OCI-LY7 (cell line): ENCODE measurements at regions not wholly inside any gene's neighbourhood (a gene's known extent, or its start where the extent isn't known, plus 50 kb on each side); places are given as distances from the start of the nearest gene placed in this dataset.

Experiments used
- BruUV-seq: library from RNA; stranded (reverse); fragments of 400-500 nt; replicated peaks from 2 replicates; lab custom pipeline; 2021; lab: Mats Ljungman, UMichigan
- CTCF ChIA-PET: fragments of 300-600 bp; sonication (Branson Sonifier 250); formaldehyde crosslinking; loops from one replicate; lab custom pipeline; 2022; ENCODE audit warnings: antibody characterized with exemption; ENCODE audit not compliant: unreplicated experiment; lab: Charles Lee
- POLR2A ChIA-PET: fragments of 300-600 bp; sonication (Branson Sonifier 250); formaldehyde crosslinking; loops from one replicate; lab custom pipeline; 2022; ENCODE audit warnings: antibody characterized with exemption; lab: Charles Lee
- DNase-seq: peaks from one replicate; pipeline ENCODE4 v3.0.0-alpha.2; 2015; ENCODE audit warnings: low spot score
- H2AFZ ChIP-seq: fragments of 200-600 bp; sonication (generic), shearing (Covaris generic); 2 replicates; pipeline ENCODE4 v1.6.1; 2014; ENCODE audit warnings: mild to moderate bottlenecking, antibody characterized with exemption, low read length, moderate library complexity
- H3K27ac ChIP-seq: fragments of 200-600 bp; sonication (generic); 2 replicates; pipeline ENCODE4 v1.5.1; 2014; ENCODE audit warnings: mixed run types, low read depth, mild to moderate bottlenecking, moderate library complexity, low read length, inconsistent platforms; ENCODE audit not compliant: poor library complexity, severe bottlenecking
- H3K36me3 ChIP-seq: fragments of 200-600 bp; sonication (generic); 2 replicates; pipeline ENCODE4 v1.6.1; 2014; ENCODE audit warnings: mild to moderate bottlenecking, antibody characterized with exemption, low read length, moderate library complexity, mixed read lengths; ENCODE audit not compliant: insufficient read depth
- H3K4me1 ChIP-seq: fragments of 200-600 bp; sonication (generic); 2 replicates; pipeline ENCODE4 v1.5.1; 2014; ENCODE audit warnings: mild to moderate bottlenecking, low read length; ENCODE audit not compliant: insufficient read depth, poor library complexity, severe bottlenecking
- H3K4me2 ChIP-seq: fragments of 200-600 bp; sonication (generic); 2 replicates; pipeline ENCODE4 v1.6.1; 2014; ENCODE audit warnings: mild to moderate bottlenecking, low read length
- H3K4me3 ChIP-seq: fragments of 200-600 bp; sonication (generic); 2 replicates; pipeline ENCODE4 v1.5.1; 2014; ENCODE audit warnings: mild to moderate bottlenecking, low read depth, low read length; ENCODE audit not compliant: poor library complexity, severe bottlenecking
- H3K79me2 ChIP-seq: fragments of 200-600 bp; sonication (generic); 2 replicates; pipeline ENCODE4 v1.6.1; 2016; ENCODE audit warnings: low read depth, mild to moderate bottlenecking, low read length, moderate library complexity, mixed read lengths; ENCODE audit not compliant: insufficient read depth
- H3K9me2 ChIP-seq: fragments of 200-600 bp; sonication (generic); 2 replicates; pipeline ENCODE4 v1.6.1; 2016; ENCODE audit warnings: mild to moderate bottlenecking, low read length, mixed read lengths; ENCODE audit not compliant: insufficient read depth
- H3K9me3 ChIP-seq: fragments of 200-600 bp; sonication (generic); 2 replicates; pipeline ENCODE4 v1.6.1; 2014; ENCODE audit warnings: mild to moderate bottlenecking, mixed run types, low read length, mixed read lengths
- H4K20me1 ChIP-seq: fragments of 200-600 bp; sonication (generic); 2 replicates; pipeline ENCODE4 v1.6.1; 2014; ENCODE audit warnings: mild to moderate bottlenecking, antibody characterized with exemption, low read length, moderate library complexity, mixed read lengths; ENCODE audit not compliant: insufficient read depth
- CTCF ChIP-seq: fragments of 200-600 bp; sonication (generic); conservative IDR thresholded peaks from 2 replicates; pipeline ENCODE4 v1.5.1; 2014; ENCODE audit warnings: mild to moderate bottlenecking, antibody characterized with exemption, low read length, moderate library complexity, mixed read lengths
- EZH2phosphoT487 ChIP-seq: fragments of 200-600 bp; sonication (generic); IDR thresholded peaks from 2 replicates; pipeline ENCODE4 v1.6.1; 2018; ENCODE audit warnings: low read depth, borderline replicate concordance, mild to moderate bottlenecking, mixed run types, antibody characterized with exemption, low read length, moderate library complexity, mixed read lengths
- intact Hi-C: fragments of 100-400 bp; cut with micrococcal nuclease; formaldehyde crosslinking; loops from one replicate; pipeline ENCODE4 v1.10.0; 2022; ENCODE audit not compliant: unreplicated experiment

- DNase-seq = no peak
- ChIA-PET POLR2A (no interaction called here), CTCF (no interaction called here)
- no peaks in the 10 kb centered on the region for H3K79me2 ChIP-seq
- H3K4me1 ChIP-seq = no peaks in the 10 kb centered on the region
- no peak for TF ChIP-seq CTCF
- no peak for TF ChIP-seq EZH2phosphoT487
- no TSS peak for BruUV-seq
- H3K27ac ChIP-seq = no peak overlapping the region
- no peaks in the 10 kb centered on the region for H3K9me3 ChIP-seq
- H3K4me3 ChIP-seq = no peak overlapping the region
- no peak overlapping the region for H3K4me2 ChIP-seq
- no peaks in the 10 kb centered on the region for H3K9me2 ChIP-seq
- intact Hi-C loops = no loop called here
- H4K20me1 ChIP-seq = no peaks in the 10 kb centered on the region
- H3K36me3 ChIP-seq = no peaks in the 10 kb centered on the region
- no peak overlapping the region for H2AFZ ChIP-seq
Observed at GRCh38 chr16:48810436-48810802, 200.4 kb upstream of the N4BP1 start.

DNA sequence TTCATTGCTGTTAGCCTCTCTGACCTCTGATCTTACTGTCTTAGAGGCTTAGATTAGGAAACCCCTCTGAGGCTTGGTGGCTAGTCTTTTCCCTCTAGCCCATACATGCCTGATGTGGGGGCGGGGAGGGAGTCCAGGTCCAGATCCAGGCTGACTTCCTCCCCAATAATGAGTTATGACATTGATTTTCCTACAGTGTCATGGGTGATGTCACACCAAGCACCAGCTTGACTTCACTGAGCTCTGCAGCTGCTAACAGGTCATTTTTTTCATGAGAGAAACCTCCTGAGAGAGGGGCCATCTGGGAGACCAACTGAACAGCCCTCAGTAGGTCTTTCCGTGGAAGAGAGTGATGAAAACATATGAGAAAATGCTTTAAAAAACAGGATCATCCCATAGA is 180.2 kb upstream of the N4BP1 start:
- no peaks in the 10 kb centered on the region for H4K20me1 ChIP-seq
- DNase-seq = no peak
- H3K36me3 ChIP-seq = no peaks in the 10 kb centered on the region
- no peaks in the 10 kb centered on the region for H3K9me3 ChIP-seq
- H3K4me1 ChIP-seq = no peaks in the 10 kb centered on the region
- no peak overlapping the region for H3K4me3 ChIP-seq
- ChIA-PET POLR2A (no interaction called here), CTCF (no interaction called here)
- H3K9me2 ChIP-seq = no peaks in the 10 kb centered on the region
- BruUV-seq = no TSS peak
- intact Hi-C loops = no loop called here
- H3K4me2 ChIP-seq = no peak overlapping the region
- TF ChIP-seq EZH2phosphoT487 (no peak), CTCF (no peak)
- no peak overlapping the region for H2AFZ ChIP-seq
- H3K27ac ChIP-seq = no peak overlapping the region
- no peaks in the 10 kb centered on the region for H3K79me2 ChIP-seq

DNA sequence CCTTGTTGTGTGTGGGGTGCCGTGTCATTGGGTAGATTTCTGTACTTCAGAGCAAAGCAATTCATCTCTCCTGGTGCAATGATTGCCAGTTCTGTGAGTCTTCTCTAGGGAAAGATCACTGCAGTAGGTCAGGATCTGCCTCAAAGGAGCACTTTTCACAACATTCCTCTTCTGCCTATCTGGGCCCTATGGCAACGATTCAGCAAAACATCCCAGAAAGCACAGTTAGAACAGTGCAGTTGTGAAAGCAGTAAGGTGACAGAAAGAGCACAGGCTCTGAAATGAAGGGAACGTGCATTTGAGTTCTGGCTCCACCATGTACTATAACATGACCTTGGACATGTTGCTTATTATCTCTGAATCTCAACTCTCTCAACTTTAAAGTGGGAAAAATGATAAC is 178.5 kb upstream of the N4BP1 start:
- Histone ChIP-seq H3K4me1 (no peaks in the 10 kb centered on the region), H4K20me1 (no peaks in the 10 kb centered on the region), H3K9me3 (no peaks in the 10 kb centered on the region), H3K36me3 (no peaks in the 10 kb centered on the region), H2AFZ (no peak overlapping the region), H3K27ac (no peak overlapping the region), H3K79me2 (no peaks in the 10 kb centered on the region), H3K4me2 (no peak overlapping the region), H3K4me3 (no peak overlapping the region), H3K9me2 (no peaks in the 10 kb centered on the region)
- CTCF ChIA-PET = no interaction called here
- DNase-seq = no peak
- POLR2A ChIA-PET = no interaction called here
- no peak for TF ChIP-seq EZH2phosphoT487
- no peak for TF ChIP-seq CTCF
- intact Hi-C loops = no loop called here
- no TSS peak for BruUV-seq
